OCI-LY1 (cell line): ENCODE measurements at regions not wholly inside any gene's neighbourhood (a gene's known extent, or its start where the extent isn't known, plus 50 kb on each side); places are given as distances from the start of the nearest gene placed in this dataset.

Experiments used
- H2AFZ ChIP-seq: fragments of 200-600 bp; sonication (generic), shearing (Covaris generic); 2 replicates; pipeline ENCODE4 v1.6.0; 2014; ENCODE audit warnings: antibody characterized with exemption, mild to moderate bottlenecking, low read length
- H3F3A ChIP-seq: fragments of 200-600 bp; sonication (generic), shearing (Covaris generic); 2 replicates; pipeline ENCODE4 v1.6.0; 2014; ENCODE audit warnings: mild to moderate bottlenecking, antibody characterized with exemption, low read length, moderate library complexity; ENCODE audit not compliant: insufficient read depth
- H3K27ac ChIP-seq: fragments of 200-600 bp; sonication (generic); 2 replicates; pipeline ENCODE4 v1.5.1; 2014; ENCODE audit warnings: low read length, mixed run types, mild to moderate bottlenecking, low read depth; ENCODE audit not compliant: poor library complexity, severe bottlenecking
- H3K27me3 ChIP-seq: fragments of 200-600 bp; sonication (generic); 2 replicates; pipeline ENCODE4 v1.6.0; 2014; ENCODE audit warnings: antibody characterized with exemption, mild to moderate bottlenecking, low read length, moderate library complexity; ENCODE audit not compliant: insufficient read depth
- H3K36me3 ChIP-seq: fragments of 200-600 bp; sonication (generic); 2 replicates; pipeline ENCODE4 v1.6.1; 2014; ENCODE audit warnings: mild to moderate bottlenecking, antibody characterized with exemption, low read length, moderate library complexity, mixed read lengths; ENCODE audit not compliant: insufficient read depth
- H3K4me1 ChIP-seq: fragments of 200-600 bp; sonication (generic); 2 replicates; pipeline ENCODE4 v1.5.1; 2014; ENCODE audit warnings: mild to moderate bottlenecking, low read length, moderate library complexity; ENCODE audit not compliant: insufficient read depth, severe bottlenecking
- H3K4me2 ChIP-seq: fragments of 200-600 bp; sonication (generic), shearing (Covaris generic); 2 replicates; pipeline ENCODE4 v1.6.1; 2014; ENCODE audit warnings: low read length
- H3K4me3 ChIP-seq: fragments of 200-600 bp; sonication (generic); 2 replicates; pipeline ENCODE4 v1.5.1; 2014; ENCODE audit warnings: low read length, low read depth, mild to moderate bottlenecking, mixed read lengths; ENCODE audit not compliant: poor library complexity, severe bottlenecking
- H3K79me2 ChIP-seq: fragments of 200-600 bp; shearing (Covaris generic); 2 replicates; pipeline ENCODE4 v1.6.1; 2016; ENCODE audit warnings: mixed run types, low read length, mixed read lengths; ENCODE audit not compliant: insufficient read depth
- H3K9ac ChIP-seq: fragments of 200-600 bp; sonication (generic), shearing (Covaris generic); 2 replicates; pipeline ENCODE4 v1.6.1; 2014; ENCODE audit warnings: mild to moderate bottlenecking, low read length, mixed read lengths
- H3K9me2 ChIP-seq: fragments of 200-600 bp; sonication (generic), shearing (Covaris generic); 2 replicates; pipeline ENCODE4 v1.6.1; 2014; ENCODE audit warnings: low read depth, mild to moderate bottlenecking, low read length, mixed read lengths
- H3K9me3 ChIP-seq: fragments of 200-600 bp; shearing (Covaris generic); 2 replicates; pipeline ENCODE4 v1.6.1; 2014; ENCODE audit warnings: low read length, mixed read lengths
- H4K20me1 ChIP-seq: fragments of 200-600 bp; sonication (generic), shearing (Covaris generic); 2 replicates; pipeline ENCODE4 v1.6.0; 2016; ENCODE audit warnings: mild to moderate bottlenecking, low read length; ENCODE audit not compliant: insufficient read depth
- CTCF ChIP-seq: fragments of 200-600 bp; sonication (generic), shearing (Covaris generic); IDR thresholded peaks from 2 replicates; pipeline ENCODE4 v1.5.1; 2017; ENCODE audit warnings: mild to moderate bottlenecking, antibody characterized with exemption, low read length, moderate library complexity, mixed read lengths
- EZH2 ChIP-seq: fragments of 200-600 bp; sonication (generic), shearing (Covaris generic); IDR thresholded peaks from 2 replicates; pipeline ENCODE4 v1.8.0; 2017; ENCODE audit warnings: borderline replicate concordance, mixed run types, mild to moderate bottlenecking, antibody characterized with exemption, low read length, moderate library complexity, mixed read lengths

GRCh38 chr5:18213666-18214065 lies 579.4 kb downstream of the TAF11L14 start:
- no peaks in the 10 kb centered on the region for H3K79me2 ChIP-seq
- H3F3A ChIP-seq: no peaks in the 10 kb centered on the region
- H4K20me1 ChIP-seq: no peaks in the 10 kb centered on the region
- TF ChIP-seq CTCF (no peak), EZH2 (no peak)
- no peaks in the 10 kb centered on the region for H3K4me1 ChIP-seq
- no peak overlapping the region for H3K27ac ChIP-seq
- no peaks in the 10 kb centered on the region for H3K36me3 ChIP-seq
- no peaks in the 10 kb centered on the region for H3K9me2 ChIP-seq
- no peak overlapping the region for H3K4me2 ChIP-seq
- no peak overlapping the region for H2AFZ ChIP-seq
- H3K27me3 ChIP-seq: no peaks in the 10 kb centered on the region
- H3K9me3 ChIP-seq: no peaks in the 10 kb centered on the region
- no peak overlapping the region for H3K4me3 ChIP-seq
- H3K9ac ChIP-seq: no peak overlapping the region

GRCh38 chr5:18216016-18216415 lies 581.8 kb downstream of the TAF11L14 start:
- Histone ChIP-seq H2AFZ (no peak overlapping the region), H3K27me3 (no peaks in the 10 kb centered on the region), H4K20me1 (no peaks in the 10 kb centered on the region)

GRCh38 chr5:18216729-18217128 lies 582.5 kb downstream of the TAF11L14 start:
- Histone ChIP-seq H3K9ac (no peak overlapping the region), H3K4me3 (no peak overlapping the region), H3K27me3 (no peaks in the 10 kb centered on the region), H3K9me2 (no peaks in the 10 kb centered on the region), H3K27ac (no peak overlapping the region), H3K79me2 (no peaks in the 10 kb centered on the region), H3K9me3 (no peaks in the 10 kb centered on the region), H3F3A (no peaks in the 10 kb centered on the region), H2AFZ (no peak overlapping the region), H3K36me3 (no peaks in the 10 kb centered on the region), H3K4me2 (no peak overlapping the region), H4K20me1 (no peaks in the 10 kb centered on the region), H3K4me1 (no peaks in the 10 kb centered on the region)
- TF ChIP-seq CTCF (no peak), EZH2 (no peak)

More at GRCh38 chr5:18216016-18216415, 581.8 kb downstream of the TAF11L14 start:
- Histone ChIP-seq H3K36me3 (no peaks in the 10 kb centered on the region), H3F3A (no peaks in the 10 kb centered on the region), H3K4me2 (no peak overlapping the region), H3K9me3 (no peaks in the 10 kb centered on the region), H3K79me2 (no peaks in the 10 kb centered on the region), H3K27ac (no peak overlapping the region), H3K4me3 (no peak overlapping the region), H3K9me2 (no peaks in the 10 kb centered on the region), H3K4me1 (no peaks in the 10 kb centered on the region), H3K9ac (no peak overlapping the region)
- TF ChIP-seq EZH2 (no peak), CTCF (no peak)
